IPS DF 6.9 (cell line): ENCODE measurements at regions not wholly inside any gene's neighbourhood (a gene's known extent, or its start where the extent isn't known, plus 50 kb on each side); places are given as distances from the start of the nearest gene placed in this dataset.
"Not testable (repeated sequence)": the region's sequence is repeated elsewhere in the genome, so short reads cannot be mapped to it uniquely, and the experiment has no call there.

Experiments
- DNase-seq: peaks from one replicate; pipeline ENCODE4 v3.0.0-alpha.2; 2013; ENCODE audit warnings: low read depth, low spot score
- H3K27ac ChIP-seq: one replicate; pipeline ENCODE4 v1.5.1; 2013; ENCODE audit warnings: low read length, control low read depth
- H3K27me3 ChIP-seq: 2 replicates; pipeline ENCODE4 v1.6.1; 2013; ENCODE audit warnings: mild to moderate bottlenecking, low read length; ENCODE audit not compliant: control insufficient read depth, insufficient read depth
- H3K36me3 ChIP-seq: 2 replicates; pipeline ENCODE4 v1.6.1; 2013; ENCODE audit warnings: low read length; ENCODE audit not compliant: control insufficient read depth, insufficient read depth
- H3K4me1 ChIP-seq: 2 replicates; pipeline ENCODE4 v1.6.1; 2013; ENCODE audit warnings: low read length; ENCODE audit not compliant: control insufficient read depth, insufficient read depth
- H3K4me3 ChIP-seq: 2 replicates; pipeline ENCODE4 v1.5.1; 2013; ENCODE audit warnings: mild to moderate bottlenecking, low read length
- H3K9me3 ChIP-seq: 2 replicates; pipeline ENCODE4 v1.6.1; 2013; ENCODE audit warnings: low read length, inconsistent platforms; ENCODE audit not compliant: control insufficient read depth, insufficient read depth
- WGBS: extraction: QIAGEN DNeasy Blood & Tissue Kit; methylation state at CpG from one replicate; pipeline ENCODE4 v1.1.7; 2013; ENCODE audit warnings: mixed read lengths, missing lambda C conversion rate; ENCODE audit not compliant: insufficient read length, insufficient coverage; 5-methylcytosine and 5-hydroxymethylcytosine counted together

DNA sequence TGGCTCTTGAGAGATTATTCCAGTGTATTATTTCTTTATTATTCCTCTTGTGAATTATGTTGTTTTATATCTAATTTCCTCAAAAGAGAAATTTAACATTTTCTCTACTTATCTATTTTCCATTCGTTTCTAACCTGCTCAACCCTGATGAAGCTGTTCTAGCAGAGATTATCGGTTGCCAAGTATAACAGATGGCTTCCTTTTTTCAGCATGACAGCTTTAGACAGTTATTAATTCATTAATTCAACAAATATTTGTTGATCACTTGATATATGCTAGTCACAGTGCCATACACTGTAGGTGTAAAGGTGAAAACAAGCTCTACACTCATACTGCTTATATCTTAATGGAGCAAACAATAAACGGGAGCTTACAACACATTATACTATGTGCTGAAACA is 137.9 kb upstream of the UBE2E3 start:
- DNase-seq, result no peak
- Histone ChIP-seq H3K4me1 (no peaks in the 10 kb centered on the region), H3K27ac (no peak overlapping the region), H3K27me3 (no peaks in the 10 kb centered on the region), H3K36me3 (no peaks in the 10 kb centered on the region), H3K4me3 (no peak overlapping the region), H3K9me3 (no peaks in the 10 kb centered on the region)
- WGBS, result no CpG with 5 or more reads among the region's 3 CpGs

DNA sequence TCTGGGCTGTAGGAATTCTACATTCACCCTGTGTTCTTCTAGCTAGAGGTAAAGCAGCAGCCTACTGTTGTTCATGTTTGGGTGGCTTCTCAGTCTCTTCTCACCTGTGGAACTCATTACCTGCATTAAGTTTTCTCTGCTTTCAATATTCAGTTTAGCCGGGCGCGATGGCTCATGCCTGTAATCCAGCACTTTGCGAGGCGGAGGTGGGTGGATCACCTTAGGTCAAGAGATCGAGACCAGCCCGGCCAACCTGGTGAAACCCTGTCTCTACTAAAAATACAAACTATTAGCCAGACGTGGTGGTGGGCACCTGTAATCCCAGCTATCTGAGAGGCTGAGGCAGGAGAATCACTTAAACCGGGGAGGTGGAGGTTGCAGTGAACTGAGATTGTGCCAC is 139.8 kb upstream of the UBE2E3 start:
- Histone ChIP-seq H3K9me3 (no peaks in the 10 kb centered on the region), H3K36me3 (no peaks in the 10 kb centered on the region), H3K4me3 (no peak overlapping the region), H3K27me3 (no peaks in the 10 kb centered on the region), H3K27ac (no peak overlapping the region), H3K4me1 (no peaks in the 10 kb centered on the region)
- DNase-seq, result no peak
- no CpG with 5 or more reads among the region's 9 CpGs for WGBS

DNA sequence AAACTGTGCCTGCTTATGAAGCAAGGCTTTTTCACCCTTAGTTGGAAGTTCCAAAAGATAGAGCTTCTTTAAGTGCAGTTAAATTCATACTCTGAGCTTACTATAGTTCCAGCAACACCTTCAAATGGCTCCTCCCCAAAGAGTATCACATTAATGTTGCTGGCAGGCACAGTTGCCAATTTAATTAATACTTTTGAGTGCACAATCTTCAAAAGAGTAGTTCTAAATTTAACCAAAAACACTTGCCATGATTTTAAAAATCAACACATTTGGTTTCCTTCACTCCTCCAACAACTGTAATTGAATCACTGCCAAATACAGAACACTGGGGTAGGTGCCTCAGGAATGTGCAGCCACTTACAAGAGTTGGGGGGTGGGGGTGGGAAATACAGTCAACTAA is 150.6 kb upstream of the UBE2E3 start:
- H3K27ac ChIP-seq, result no peak overlapping the region
- no peaks in the 10 kb centered on the region for H3K4me1 ChIP-seq
- H3K4me3 ChIP-seq, result no peak overlapping the region
- no peaks in the 10 kb centered on the region for H3K9me3 ChIP-seq
- H3K27me3 ChIP-seq, result no peaks in the 10 kb centered on the region
- H3K36me3 ChIP-seq, result no peaks in the 10 kb centered on the region
- DNase-seq, result no peak

DNA sequence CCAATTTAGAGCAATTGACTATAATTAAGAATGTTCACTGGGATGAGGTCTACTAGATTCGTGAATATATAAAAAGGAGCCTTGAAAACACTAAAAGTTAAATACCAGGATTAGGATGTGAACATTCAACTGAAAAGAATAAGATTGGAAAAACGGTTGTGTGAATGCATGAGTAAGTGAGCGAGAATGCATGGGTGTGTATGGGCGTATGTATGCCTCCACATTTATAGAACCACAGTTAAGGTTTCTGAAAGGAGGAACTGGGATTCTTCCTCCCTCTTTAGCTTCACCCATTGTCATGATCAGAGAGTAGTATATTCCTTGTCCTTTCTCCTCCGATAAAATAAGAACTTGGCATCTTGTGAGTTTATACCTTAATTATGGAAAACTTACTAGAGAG is 151.1 kb upstream of the UBE2E3 start:
- H3K9me3 ChIP-seq, result no peaks in the 10 kb centered on the region
- H3K27me3 ChIP-seq, result no peaks in the 10 kb centered on the region
- H3K27ac ChIP-seq, result no peak overlapping the region
- DNase-seq, result no peak
- H3K36me3 ChIP-seq, result no peaks in the 10 kb centered on the region
- 100% methylated on average over 2 of the region's 5 CpGs for WGBS
- no peak overlapping the region for H3K4me3 ChIP-seq
- no peaks in the 10 kb centered on the region for H3K4me1 ChIP-seq

DNA sequence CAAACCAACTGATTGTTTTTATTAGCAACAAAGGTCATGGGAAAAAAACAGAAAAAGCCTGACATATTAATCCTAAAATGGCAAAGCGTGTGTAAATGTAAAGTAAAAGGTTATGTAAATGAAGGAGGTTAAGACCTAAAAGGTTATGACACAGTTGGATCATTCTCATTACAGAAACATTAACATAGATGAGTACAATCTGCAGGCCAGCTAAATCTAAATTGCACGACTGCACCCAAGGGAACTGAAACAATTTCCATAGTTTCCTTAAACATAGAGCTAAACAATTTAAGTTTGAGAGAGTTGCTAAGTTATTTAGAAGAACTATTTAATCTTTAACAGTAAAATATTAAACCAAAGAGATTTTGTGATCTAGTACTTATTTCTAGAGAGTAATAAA is 151.6 kb upstream of the UBE2E3 start:
- Histone ChIP-seq H3K4me3 (no peak overlapping the region), H3K27me3 (no peaks in the 10 kb centered on the region), H3K9me3 (no peaks in the 10 kb centered on the region), H3K36me3 (no peaks in the 10 kb centered on the region), H3K4me1 (peaks cover 2% of the 10 kb centered on the region), H3K27ac (no peak overlapping the region)
- DNase-seq, result no peak
- WGBS, result no CpG with 5 or more reads among the region's 2 CpGs

DNA sequence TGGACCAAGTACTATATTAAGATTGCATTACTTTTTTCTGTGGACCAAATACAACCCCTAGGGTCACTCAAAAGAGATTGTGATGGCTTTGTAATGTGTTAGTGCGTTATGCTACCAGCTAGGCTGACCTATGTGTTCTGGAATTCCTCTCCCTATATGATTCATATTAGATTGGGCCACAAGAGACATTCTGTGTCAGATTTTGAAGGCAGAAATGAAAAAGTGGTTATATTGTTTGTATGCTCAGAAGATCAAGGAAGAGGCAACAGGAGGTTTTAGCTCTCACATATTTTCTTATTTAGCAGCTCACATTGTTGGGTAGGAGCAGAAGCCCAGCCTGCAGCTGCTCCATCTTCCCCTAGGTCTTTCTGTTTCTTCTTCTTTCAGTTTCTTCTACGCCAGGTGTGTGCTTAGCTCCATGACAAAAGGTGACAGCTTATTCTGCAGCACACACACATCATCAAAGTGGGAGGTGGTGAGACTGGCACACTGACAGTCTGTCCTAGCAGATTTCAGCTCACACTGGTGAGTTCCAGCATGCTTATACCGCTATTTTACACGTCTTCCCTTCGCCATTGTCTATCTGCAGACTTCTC is 156.8 kb upstream of the UBE2E3 start:
- H3K4me3 ChIP-seq, result no peak overlapping the region
- no CpG with 5 or more reads among the region's 5 CpGs for WGBS
- H3K36me3 ChIP-seq, result no peaks in the 10 kb centered on the region
- H3K9me3 ChIP-seq, result no peaks in the 10 kb centered on the region
- DNase-seq, result no peak
- peaks cover 2% of the 10 kb centered on the region for H3K4me1 ChIP-seq
- H3K27ac ChIP-seq, result no peak overlapping the region
- no peaks in the 10 kb centered on the region for H3K27me3 ChIP-seq

DNA sequence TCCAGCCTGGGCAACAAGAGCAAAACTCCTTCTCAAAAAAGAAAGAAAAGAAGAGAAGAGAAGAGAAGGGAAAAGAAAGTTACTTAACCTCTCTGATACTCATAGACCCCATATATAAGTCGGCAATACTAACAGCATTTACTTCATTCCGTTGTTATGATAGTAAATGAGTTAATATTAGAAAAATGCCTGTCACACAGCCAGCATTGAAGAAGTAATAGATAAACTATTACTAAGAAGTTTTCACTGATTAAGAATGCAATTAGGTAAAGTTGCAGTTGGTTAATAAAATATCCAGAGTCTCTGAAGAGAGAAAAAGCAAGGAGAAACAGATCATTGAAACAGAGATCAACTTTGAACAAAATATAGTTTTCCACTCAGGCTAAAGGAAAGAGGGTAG is 161.3 kb upstream of the UBE2E3 start:
- Histone ChIP-seq H3K36me3 (no peaks in the 10 kb centered on the region), H3K27me3 (no peaks in the 10 kb centered on the region), H3K9me3 (no peaks in the 10 kb centered on the region), H3K4me3 (no peak overlapping the region), H3K4me1 (peaks cover 2% of the 10 kb centered on the region), H3K27ac (no peak overlapping the region)
- DNase-seq, result no peak
- no CpG with 5 or more reads among the region's 2 CpGs for WGBS

DNA sequence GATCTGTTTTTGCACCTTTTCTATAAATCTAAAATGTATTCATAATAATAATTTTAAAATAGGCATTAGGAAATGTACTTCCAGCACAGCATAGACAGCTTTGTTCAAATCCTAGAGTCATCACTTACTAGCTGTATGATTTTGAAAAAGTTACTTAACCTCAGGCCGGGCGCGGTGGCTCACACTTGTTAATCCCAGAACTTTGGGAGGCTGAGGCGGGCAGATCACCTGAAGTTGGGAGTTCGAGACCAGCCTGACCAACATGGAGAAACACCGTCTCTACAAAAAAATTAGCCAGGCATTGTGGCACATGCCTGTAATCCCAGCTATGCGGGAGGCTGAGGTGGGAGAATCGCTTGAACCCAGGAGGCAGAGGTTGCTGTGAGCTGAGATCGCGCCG is 161.7 kb upstream of the UBE2E3 start:
- H3K36me3 ChIP-seq, H3K4me3 ChIP-seq, DNase-seq, H3K27ac ChIP-seq, H3K4me1 ChIP-seq, H3K9me3 ChIP-seq, H3K27me3 ChIP-seq: not testable (repeated sequence)
- WGBS, result no CpG with 5 or more reads among the region's 11 CpGs

DNA sequence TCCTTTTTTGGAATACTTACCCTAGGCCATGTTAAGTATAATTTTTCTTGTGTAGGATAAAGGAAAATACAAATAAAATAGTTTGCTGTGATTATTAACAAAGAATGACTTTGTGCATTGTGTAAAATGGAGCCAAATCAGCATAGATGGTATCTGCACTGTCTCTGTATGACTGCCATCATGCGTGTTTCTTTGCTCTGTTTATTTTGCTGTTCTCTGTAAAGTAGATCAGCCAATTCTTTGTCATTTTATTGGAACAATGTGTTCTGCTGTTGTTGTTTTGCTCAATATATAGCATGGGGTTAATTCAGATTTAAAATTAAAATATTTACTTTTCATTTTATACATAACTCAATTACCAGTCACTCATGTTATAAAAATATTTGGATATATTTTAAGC is 181.3 kb upstream of the UBE2E3 start:
- no peaks in the 10 kb centered on the region for H3K9me3 ChIP-seq
- no peak overlapping the region for H3K4me3 ChIP-seq
- no peak for DNase-seq
- no peaks in the 10 kb centered on the region for H3K36me3 ChIP-seq
- no peaks in the 10 kb centered on the region for H3K27me3 ChIP-seq
- no peaks in the 10 kb centered on the region for H3K4me1 ChIP-seq
- WGBS, result no CpG with 5 or more reads among the region's 1 CpG
- H3K27ac ChIP-seq, result no peak overlapping the region

DNA sequence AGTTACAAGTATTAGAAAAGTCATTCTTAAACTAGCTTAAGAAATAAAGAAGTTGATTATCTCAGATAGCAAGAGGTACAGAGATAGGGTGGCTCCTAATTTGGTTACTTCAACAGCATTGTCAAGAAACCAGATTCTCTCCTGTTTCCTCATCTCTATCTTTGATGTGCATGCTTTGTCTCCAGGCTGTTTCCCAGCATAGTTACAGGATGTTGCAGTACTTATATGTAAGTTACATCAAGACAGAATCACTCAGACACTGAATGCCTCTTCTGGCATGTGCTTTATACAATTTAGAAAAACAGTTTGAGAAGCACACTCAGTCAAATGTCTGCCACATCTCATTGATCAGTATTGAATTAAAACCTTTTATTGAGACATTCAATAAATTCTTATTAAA is 189.5 kb upstream of the UBE2E3 start:
- H3K27ac ChIP-seq, result no peak overlapping the region
- no peak overlapping the region for H3K4me3 ChIP-seq
- DNase-seq, result no peak
- no peaks in the 10 kb centered on the region for H3K9me3 ChIP-seq
- no peaks in the 10 kb centered on the region for H3K4me1 ChIP-seq
- H3K27me3 ChIP-seq, result no peaks in the 10 kb centered on the region
- H3K36me3 ChIP-seq, result no peaks in the 10 kb centered on the region

DNA sequence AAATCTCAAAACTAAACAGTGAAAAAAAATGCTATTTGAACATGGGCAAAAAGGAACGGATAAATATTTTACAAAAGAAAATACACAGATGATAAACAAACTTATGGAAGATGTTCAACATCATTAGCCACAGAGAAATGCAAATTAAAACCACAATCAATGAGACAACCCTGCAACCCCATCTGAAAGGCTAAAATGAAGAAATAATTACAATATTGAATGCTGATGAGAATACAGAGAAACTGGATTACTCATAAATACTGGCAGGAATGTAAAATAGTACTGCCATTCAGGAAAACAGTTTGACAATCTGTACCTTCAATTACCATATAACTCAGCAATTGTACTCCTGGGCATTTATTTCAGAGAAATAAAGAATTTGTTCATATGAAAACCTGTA is 193.1 kb upstream of the UBE2E3 start:
- no peaks in the 10 kb centered on the region for H3K9me3 ChIP-seq
- WGBS, result no CpG with 5 or more reads among the region's 1 CpG
- no peaks in the 10 kb centered on the region for H3K4me1 ChIP-seq
- H3K27me3 ChIP-seq, result no peaks in the 10 kb centered on the region
- no peak overlapping the region for H3K4me3 ChIP-seq
- DNase-seq, result no peak
- no peak overlapping the region for H3K27ac ChIP-seq
- H3K36me3 ChIP-seq, result no peaks in the 10 kb centered on the region
